Mucosa of descending colon (tissue), 3 donors: ENCODE measurements at regions not wholly inside any gene's neighbourhood (a gene's known extent, or its start where the extent isn't known, plus 50 kb on each side); places are given as distances from the start of the nearest gene placed in this dataset.

Experiments used
- ATAC-seq: fragments of 200-7000 bp; cut with Tn5 transposase; one replicate; pipeline ENCODE4 v1.9.1; 2020; ENCODE audit warnings: mild to moderate bottlenecking, moderate library complexity
- DNase-seq, 3 donors: peaks; one replicate each; pipeline ENCODE4 v3.0.0-alpha.2; 2020
- H3K36me3 ChIP-seq: fragments of 200-600 bp; one replicate; pipeline ENCODE4 v1.8.0; 2021; ENCODE audit warnings: low read depth, mild to moderate bottlenecking
- H3K4me1 ChIP-seq: fragments of 200-600 bp; one replicate; pipeline ENCODE4 v1.8.0; 2021; ENCODE audit warnings: low read depth, mild to moderate bottlenecking
- H3K4me3 ChIP-seq: fragments of 200-600 bp; one replicate; pipeline ENCODE4 v1.8.0; 2021; ENCODE audit warnings: mild to moderate bottlenecking
- H3K9me3 ChIP-seq: fragments of 200-600 bp; one replicate; pipeline ENCODE4 v1.8.0; 2021; ENCODE audit warnings: mild to moderate bottlenecking
- CTCF ChIP-seq: fragments of 200-600 bp; IDR thresholded peaks from one replicate; pipeline ENCODE4 v1.8.0; 2022; ENCODE audit warnings: antibody characterized with exemption, mild to moderate bottlenecking
- intact Hi-C, 2 donors: fragments of 100-400 bp; cut with DNase I in 1 of 2; cut with micrococcal nuclease in 1 of 2; formaldehyde crosslinking; loops; one replicate each; pipeline versions ENCODE4 v1.11.0 to v1.11.1; 2022; cut with DNase I, micrococcal nuclease
- donor health status: DM: no; HTN: no; CAD: no; lungs with moderate emphysema.
- donor health status: DM: no; HTN: no; CAD: no.
- donor health status: DM: no; HTN: yes; CAD: no.

- intact Hi-C loops, result no loop called here
- Histone ChIP-seq H3K4me1 (no peaks in the 10 kb centered on the region), H3K9me3 (no peaks in the 10 kb centered on the region), H3K36me3 (no peaks in the 10 kb centered on the region), H3K4me3 (no peak overlapping the region)
- no peak for ATAC-seq
- no peak for TF ChIP-seq CTCF
- no peak for DNase-seq
These were observed 241.1 kb downstream of the WNT5A start for GRCh38 chr3:55246033-55246432.

DNA sequence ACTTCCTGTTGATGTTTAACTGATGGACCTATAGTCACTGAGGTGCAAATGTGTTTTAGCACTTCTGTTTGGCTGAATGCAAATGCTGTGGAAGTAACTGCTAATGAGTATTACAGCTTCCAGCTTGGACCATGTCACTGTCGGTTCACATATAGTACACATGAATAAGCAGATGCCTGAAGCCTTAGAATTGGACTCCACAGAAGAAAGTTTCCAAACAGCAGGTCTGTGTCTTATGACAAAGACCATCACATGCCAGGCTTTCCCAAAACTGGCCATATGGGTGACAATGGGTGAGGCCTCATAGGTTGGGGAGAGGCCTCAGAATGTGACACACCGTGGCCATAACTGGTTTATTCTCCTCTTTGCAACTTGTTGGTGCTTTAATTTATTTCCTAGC lies 241.8 kb downstream of the WNT5A start:
- Histone ChIP-seq H3K36me3 (no peaks in the 10 kb centered on the region), H3K4me3 (no peak overlapping the region), H3K9me3 (no peaks in the 10 kb centered on the region), H3K4me1 (no peaks in the 10 kb centered on the region)
- intact Hi-C loops, result no loop called here
- TF ChIP-seq CTCF, result no peak
- no peak for ATAC-seq
- DNase-seq, result no peak

DNA sequence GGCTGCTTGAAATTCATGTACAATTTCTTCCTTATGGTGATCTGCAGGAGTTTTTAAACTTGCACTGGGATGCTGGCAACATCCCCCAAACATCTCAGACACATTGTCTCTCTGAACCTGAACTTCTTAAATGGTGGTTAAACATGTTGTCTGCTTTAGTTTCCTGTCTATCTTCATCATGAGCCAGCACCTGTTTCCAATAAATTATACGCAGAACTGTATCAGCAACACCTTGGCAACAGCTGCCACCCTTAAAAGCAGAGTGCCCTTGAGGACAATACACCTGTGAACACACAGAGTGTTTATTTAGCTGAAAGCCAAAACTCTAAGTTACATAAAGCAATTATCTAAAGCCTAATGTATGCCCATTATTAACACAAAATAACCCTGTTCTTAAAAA lies 242.9 kb downstream of the WNT5A start:
- no peaks in the 10 kb centered on the region for H3K4me1 ChIP-seq
- peak in 1 of 3 donors; percentile 3 for DNase-seq
- no peaks in the 10 kb centered on the region for H3K9me3 ChIP-seq
- no peak overlapping the region for H3K4me3 ChIP-seq
- intact Hi-C loops, result no loop called here
- no peak for TF ChIP-seq CTCF
- ATAC-seq, result peak; percentile 31
- no peaks in the 10 kb centered on the region for H3K36me3 ChIP-seq

DNA sequence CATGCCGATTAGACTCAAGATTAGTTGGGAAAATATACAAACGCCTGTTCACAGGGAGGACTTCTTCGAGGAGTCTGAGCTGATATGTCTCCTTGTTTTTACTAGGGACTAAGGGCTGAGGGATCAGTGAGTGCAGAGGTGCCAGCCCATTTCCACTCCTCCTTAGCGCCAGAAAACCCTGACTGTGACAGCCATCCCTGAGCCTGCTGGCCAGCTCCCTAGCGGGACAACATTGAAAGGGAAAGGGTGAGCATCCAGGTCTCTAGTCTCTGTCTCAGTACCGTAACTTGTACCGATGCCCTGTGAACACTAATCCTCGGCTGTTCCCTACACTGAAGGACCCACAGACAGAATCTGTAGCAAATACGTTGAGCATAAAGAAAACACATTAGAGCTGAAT lies 243.4 kb downstream of the WNT5A start:
- intact Hi-C loops, result no loop called here
- Histone ChIP-seq H3K4me1 (no peaks in the 10 kb centered on the region), H3K36me3 (no peaks in the 10 kb centered on the region), H3K4me3 (no peak overlapping the region), H3K9me3 (no peaks in the 10 kb centered on the region)
- ATAC-seq (no peak), DNase-seq (no peak)
- no peak for TF ChIP-seq CTCF

- no peak for TF ChIP-seq CTCF
- Histone ChIP-seq H3K4me1 (no peaks in the 10 kb centered on the region), H3K4me3 (no peak overlapping the region), H3K9me3 (no peaks in the 10 kb centered on the region), H3K36me3 (no peaks in the 10 kb centered on the region)
- intact Hi-C loops, result no loop called here
- DNase-seq, result no peak
- no peak for ATAC-seq
These were observed 244.2 kb downstream of the WNT5A start for GRCh38 chr3:55242921-55243320.

DNA sequence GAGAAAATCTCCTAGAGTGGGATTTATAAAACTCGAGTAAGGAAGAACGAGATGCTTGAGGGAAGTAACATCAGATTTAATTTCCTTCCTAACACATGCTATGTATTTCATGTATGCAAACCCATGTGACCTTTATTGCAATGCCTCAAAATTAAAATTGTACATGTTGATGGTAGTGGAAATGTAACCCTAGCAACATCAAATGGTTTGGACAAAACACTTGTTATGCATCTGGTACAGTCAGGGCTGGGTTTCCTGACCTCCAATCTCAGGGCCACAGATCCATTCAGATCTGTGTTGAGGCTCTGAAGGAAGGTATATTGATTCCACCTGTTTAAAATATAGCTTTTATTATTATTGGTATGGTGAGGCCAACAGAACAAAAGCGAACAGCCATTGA lies 246.0 kb downstream of the WNT5A start:
- DNase-seq, result no peak
- intact Hi-C loops, result no loop called here
- H3K9me3 ChIP-seq, result no peaks in the 10 kb centered on the region

More for the DNA sequence above, 246.0 kb downstream of the WNT5A start:
- TF ChIP-seq CTCF, result no peak
- no peak overlapping the region for H3K4me3 ChIP-seq
- no peak for ATAC-seq
- no peaks in the 10 kb centered on the region for H3K36me3 ChIP-seq
- H3K4me1 ChIP-seq, result no peaks in the 10 kb centered on the region
